Ishikawa (cell line): ENCODE measurements at regions not wholly inside any gene's neighbourhood (a gene's known extent, or its start where the extent isn't known, plus 50 kb on each side); places are given as distances from the start of the nearest gene placed in this dataset.

Experiments used
- CEBPB ChIP-seq: IDR thresholded peaks from 2 replicates; pipeline ENCODE4 v1.6.1; 2012
- CREB1 ChIP-seq: IDR thresholded peaks from 2 replicates; pipeline ENCODE4 v1.6.1; 2012; ENCODE audit warnings: low read depth
- EGR1 ChIP-seq: IDR thresholded peaks from 2 replicates; pipeline ENCODE4 v1.6.1; 2012
- EP300 ChIP-seq: IDR thresholded peaks from 2 replicates; pipeline ENCODE4 v1.6.1; 2012; ENCODE audit warnings: borderline replicate concordance
- FOXM1 ChIP-seq: IDR thresholded peaks from 2 replicates; pipeline ENCODE4 v1.6.1; 2012; ENCODE audit warnings: low read depth, borderline replicate concordance
- MAX ChIP-seq: IDR thresholded peaks from 2 replicates; pipeline ENCODE4 v1.6.1; 2012
- NFIC ChIP-seq: IDR thresholded peaks from 2 replicates; pipeline ENCODE4 v1.6.1; 2012
- RAD21 ChIP-seq: IDR thresholded peaks from 2 replicates; pipeline ENCODE4 v1.6.1; 2012; ENCODE audit warnings: low read depth
- REST ChIP-seq: IDR thresholded peaks from 2 replicates; pipeline ENCODE4 v1.6.1; 2012; ENCODE audit warnings: low read depth, mild to moderate bottlenecking
- TAF1 ChIP-seq: IDR thresholded peaks from 2 replicates; pipeline ENCODE4 v1.6.1; 2012; ENCODE audit warnings: low read depth, mild to moderate bottlenecking
- TCF12 ChIP-seq: IDR thresholded peaks from 2 replicates; pipeline ENCODE4 v1.6.1; 2012; ENCODE audit warnings: low read depth
- TEAD4 ChIP-seq: IDR thresholded peaks from 2 replicates; pipeline ENCODE4 v1.6.1; 2012
- USF1 ChIP-seq: IDR thresholded peaks from 2 replicates; pipeline ENCODE4 v1.6.1; 2012
- YY1 ChIP-seq: IDR thresholded peaks from 2 replicates; pipeline ENCODE4 v1.6.1; 2012; ENCODE audit warnings: low read depth
- ZBTB7A ChIP-seq: IDR thresholded peaks from 2 replicates; pipeline ENCODE4 v1.6.1; 2012; ENCODE audit warnings: low read depth

GRCh38 chr6:135601857-135602256 lies 104.3 kb upstream of the AHI1 start:
- TF ChIP-seq TEAD4 (no peak), RAD21 (no peak), EGR1 (no peak), MAX (no peak), ZBTB7A (no peak), EP300 (no peak), YY1 (no peak), USF1 (no peak), REST (no peak), CEBPB (no peak), CREB1 (no peak), FOXM1 (no peak), NFIC (no peak), TAF1 (no peak), TCF12 (no peak)

GRCh38 chr6:135603249-135603648 lies 105.7 kb upstream of the AHI1 start:
- TF ChIP-seq RAD21 = no peak
- no peak for TF ChIP-seq TEAD4
- TF ChIP-seq EGR1 = no peak
- TF ChIP-seq EP300 = no peak
- TF ChIP-seq MAX = no peak
- no peak for TF ChIP-seq CEBPB
- no peak for TF ChIP-seq NFIC
- TF ChIP-seq YY1 = no peak

- TF ChIP-seq EP300 = no peak
- TF ChIP-seq MAX = no peak
- no peak for TF ChIP-seq USF1
Measured at GRCh38 chr6:135604035-135604860, 106.7 kb upstream of the AHI1 start.

- TF ChIP-seq EGR1 = no peak
- no peak for TF ChIP-seq TAF1
- TF ChIP-seq RAD21 = no peak
- TF ChIP-seq REST = no peak
Measured at GRCh38 chr6:135605278-135605790, 107.8 kb upstream of the AHI1 start.

- TF ChIP-seq EGR1 (no peak), CREB1 (no peak), NFIC (no peak), TCF12 (no peak), MAX (no peak), RAD21 (no peak), REST (no peak), TAF1 (no peak), EP300 (no peak), TEAD4 (no peak), CEBPB (no peak), ZBTB7A (no peak), YY1 (no peak), FOXM1 (no peak), USF1 (no peak)
Measured at GRCh38 chr6:135606392-135606791, 108.9 kb upstream of the AHI1 start.
